Breast epithelium (tissue), 3 donors: ENCODE measurements at regions not wholly inside any gene's neighbourhood (a gene's known extent, or its start where the extent isn't known, plus 50 kb on each side); places are given as distances from the start of the nearest gene placed in this dataset.

ENCODE experiments used
- CTCF ChIP-seq, 3 donors: fragments of 450-650 bp; IDR thresholded peaks; one replicate each; pipeline ENCODE4 v1.5.1; 2016 to 2017; ENCODE audit warnings: antibody characterized with exemption in 3 of 3, mild to moderate bottlenecking in 3 of 3, moderate library complexity in 3 of 3
- POLR2AphosphoS5 ChIP-seq, 3 donors: sonication (generic); formaldehyde crosslinking; IDR thresholded peaks; one replicate each; pipeline ENCODE4 v1.6.1; 2017; ENCODE audit warnings: antibody characterized with exemption in 3 of 3

GRCh38 chr1:209113521-209113920 lies 470.0 kb upstream of the CAMK1G start:
- TF ChIP-seq POLR2AphosphoS5 (IDR thresholded peaks at IDR 0.05) (no peak), CTCF (IDR thresholded peaks at IDR 0.05) (no peak)
